Neural cell (in vitro differentiated cells): ENCODE measurements at regions not wholly inside any gene's neighbourhood (a gene's known extent, or its start where the extent isn't known, plus 50 kb on each side); places are given as distances from the start of the nearest gene placed in this dataset.

Experiments used
- H2AFZ ChIP-seq: fragments of 200-600, 300-800 bp; sonication (generic), shearing (Covaris generic); 2 replicates; pipeline ENCODE4 v1.6.0; 2014; ENCODE audit warnings: low read depth, mild to moderate bottlenecking, antibody characterized with exemption, low read length, moderate library complexity
- H3F3A ChIP-seq: fragments of 200-600 bp; shearing (Covaris generic); 2 replicates; pipeline ENCODE4 v1.6.1; 2016; ENCODE audit warnings: mild to moderate bottlenecking, moderate library complexity, mixed read lengths, antibody characterized with exemption, low read length; ENCODE audit not compliant: insufficient read depth, poor library complexity, severe bottlenecking
- H3K27ac ChIP-seq: fragments of 200-600, 300-800 bp; sonication (generic), shearing (Covaris generic); 2 replicates; pipeline ENCODE4 v1.5.1; 2014; ENCODE audit warnings: mild to moderate bottlenecking, low read length, moderate library complexity
- H3K27me3 ChIP-seq: fragments of 300-800, 200-600 bp; sonication (generic), shearing (Covaris generic); 2 replicates; pipeline ENCODE4 v1.6.0; 2014; ENCODE audit warnings: mild to moderate bottlenecking, low read depth, low read length, moderate library complexity; ENCODE audit not compliant: insufficient read depth
- H3K36me3 ChIP-seq: fragments of 300-800, 200-600 bp; sonication (generic), shearing (Covaris generic); 2 replicates; pipeline ENCODE4 v1.5.1; 2014; ENCODE audit warnings: mild to moderate bottlenecking, antibody characterized with exemption, low read length, moderate library complexity; ENCODE audit not compliant: insufficient read depth
- H3K4me2 ChIP-seq: fragments of 300-800, 200-600 bp; sonication (generic), shearing (Covaris generic); 2 replicates; pipeline ENCODE4 v1.6.0; 2014; ENCODE audit warnings: mild to moderate bottlenecking, low read length
- H3K4me3 ChIP-seq: fragments of 300-800, 200-600 bp; sonication (generic), shearing (Covaris generic); 2 replicates; pipeline ENCODE4 v1.5.1; 2014; ENCODE audit warnings: mild to moderate bottlenecking, low read length, moderate library complexity
- H3K79me2 ChIP-seq: fragments of 200-600 bp; shearing (Covaris generic); replicated peaks from 2 replicates; pipeline ENCODE4 v1.6.0; 2014; ENCODE audit warnings: mild to moderate bottlenecking, low read length, moderate library complexity; ENCODE audit not compliant: insufficient read depth
- H3K9ac ChIP-seq: fragments of 300-800, 200-600 bp; sonication (generic), shearing (Covaris generic); 2 replicates; pipeline ENCODE4 v1.6.1; 2016; ENCODE audit warnings: mild to moderate bottlenecking, low read length, mixed read lengths
- H3K9me2 ChIP-seq: fragments of 200-600 bp; shearing (Covaris generic); 2 replicates; pipeline ENCODE4 v1.6.1; 2016; ENCODE audit warnings: mild to moderate bottlenecking, low read length, mixed read lengths; ENCODE audit not compliant: insufficient read depth
- H3K9me3 ChIP-seq: fragments of 200-600, 300-800 bp; sonication (generic), shearing (Covaris generic); 2 replicates; pipeline ENCODE4 v1.6.1; 2016; ENCODE audit warnings: mild to moderate bottlenecking, mixed run types, low read length, moderate library complexity, mixed read lengths
- H4K20me1 ChIP-seq: fragments of 200-600 bp; shearing (Covaris generic); 2 replicates; pipeline ENCODE4 v1.6.1; 2016; ENCODE audit warnings: mild to moderate bottlenecking, mixed run types; ENCODE audit not compliant: insufficient read depth
- CTCF ChIP-seq: fragments of 450-650 bp; IDR thresholded peaks from 2 replicates; pipeline ENCODE4 v1.5.1; 2014; ENCODE audit warnings: antibody characterized with exemption, mild to moderate bottlenecking, moderate library complexity; ENCODE audit not compliant: poor library complexity, severe bottlenecking
- EP300 ChIP-seq: fragments of 450-650 bp; conservative IDR thresholded peaks from 2 replicates; pipeline ENCODE4 v1.6.1; 2014; ENCODE audit warnings: antibody characterized with exemption, mild to moderate bottlenecking, moderate library complexity; ENCODE audit not compliant: poor library complexity, severe bottlenecking
- EZH2 ChIP-seq: fragments of 200-600, 300-800 bp; shearing (Covaris generic), sonication (generic); IDR thresholded peaks from 2 replicates; pipeline ENCODE4 v1.6.1; 2014; ENCODE audit warnings: antibody characterized with exemption, low read length, borderline replicate concordance, mild to moderate bottlenecking; ENCODE audit not compliant: insufficient read depth, poor library complexity, severe bottlenecking
- MXI1 ChIP-seq: fragments of 450-650 bp; conservative IDR thresholded peaks from 2 replicates; pipeline ENCODE4 v1.6.1; 2014; ENCODE audit warnings: antibody characterized with exemption, mild to moderate bottlenecking; ENCODE audit not compliant: poor library complexity, severe bottlenecking
- POLR2AphosphoS5 ChIP-seq: IDR thresholded peaks from 2 replicates; pipeline ENCODE4 v1.6.1; 2012
- RAD21 ChIP-seq: fragments of 450-650 bp; conservative IDR thresholded peaks from 2 replicates; pipeline ENCODE4 v1.6.1; 2014; ENCODE audit warnings: antibody characterized with exemption, mild to moderate bottlenecking, moderate library complexity
- REST ChIP-seq: IDR thresholded peaks from 2 replicates; pipeline ENCODE4 v1.6.1; 2012; ENCODE audit warnings: borderline replicate concordance
- SMC3 ChIP-seq: fragments of 450-650 bp; conservative IDR thresholded peaks from 2 replicates; pipeline ENCODE4 v1.6.1; 2014; ENCODE audit warnings: antibody characterized with exemption, mild to moderate bottlenecking, moderate library complexity; ENCODE audit not compliant: poor library complexity
- TAF1 ChIP-seq: IDR thresholded peaks from 2 replicates; pipeline ENCODE4 v1.6.1; 2012; ENCODE audit warnings: low read depth

- H3K36me3 ChIP-seq = no peaks in the 10 kb centered on the region
- no peak overlapping the region for H2AFZ ChIP-seq
- H3F3A ChIP-seq = no peaks in the 10 kb centered on the region
- H3K27ac ChIP-seq = no peak overlapping the region
- no peak overlapping the region for H3K4me3 ChIP-seq
- H4K20me1 ChIP-seq = no peaks in the 10 kb centered on the region
- TF ChIP-seq RAD21 (no peak), TAF1 (no peak), EZH2 (no peak), CTCF (no peak), REST (no peak), MXI1 (no peak), EP300 (no peak), SMC3 (no peak), POLR2AphosphoS5 (no peak)
- no peaks in the 10 kb centered on the region for H3K27me3 ChIP-seq
- no peaks in the 10 kb centered on the region for H3K9me2 ChIP-seq
- no peak overlapping the region for H3K4me2 ChIP-seq
- no peaks in the 10 kb centered on the region for H3K9me3 ChIP-seq
- H3K79me2 ChIP-seq = no peaks in the 10 kb centered on the region
- H3K9ac ChIP-seq = no peak overlapping the region
Observed at GRCh38 chr18:38933910-38934510, 1368.4 kb upstream of the CELF4 start.

GRCh38 chr18:38933322-38933721 lies 1367.7 kb upstream of the CELF4 start:
- Histone ChIP-seq H3K4me3 (no peak overlapping the region), H3K9me2 (no peaks in the 10 kb centered on the region), H4K20me1 (no peaks in the 10 kb centered on the region), H3K4me2 (no peak overlapping the region), H3K27me3 (no peaks in the 10 kb centered on the region), H3K79me2 (no peaks in the 10 kb centered on the region), H3K27ac (no peak overlapping the region), H2AFZ (no peak overlapping the region), H3K36me3 (no peaks in the 10 kb centered on the region), H3K9me3 (no peaks in the 10 kb centered on the region), H3F3A (no peaks in the 10 kb centered on the region), H3K9ac (no peak overlapping the region)
- no peak for TF ChIP-seq RAD21
- TF ChIP-seq EZH2 = no peak
- no peak for TF ChIP-seq MXI1
- TF ChIP-seq REST = no peak
- no peak for TF ChIP-seq CTCF
- TF ChIP-seq POLR2AphosphoS5 = no peak
- TF ChIP-seq EP300 = no peak
- no peak for TF ChIP-seq SMC3
- no peak for TF ChIP-seq TAF1
